Lung (tissue), 11 donors: ENCODE measurements at regions not wholly inside any gene's neighbourhood (a gene's known extent, or its start where the extent isn't known, plus 50 kb on each side); places are given as distances from the start of the nearest gene placed in this dataset.
A peak's percentile ranks its signal among the peaks of the same experiment; 100 is the strongest.

ENCODE experiments used
- ATAC-seq: fragments of 200-7000 bp; cut with Tn5 transposase; one replicate; pipeline ENCODE4 v1.9.1; 2020; ENCODE audit warnings: moderate number of reproducible peaks; ENCODE audit not compliant: insufficient read depth, low FRiP score
- DNase-seq, 3 donors: peaks; one replicate each; pipeline ENCODE4 v3.0.0-alpha.2; 2013 to 2017
- H3K27ac ChIP-seq, 2 donors: one replicate each; pipeline ENCODE4 v1.5.1; 2013; ENCODE audit warnings: mild to moderate bottlenecking in 2 of 2, moderate library complexity in 2 of 2, control low read depth in 1 of 2, inconsistent platforms in 1 of 2, low read depth in 1 of 2, low read length in 1 of 2
- H3K27me3 ChIP-seq, 3 donors: one replicate each; pipeline ENCODE4 v1.5.1; 2013; ENCODE audit warnings: low read length in 2 of 3; ENCODE audit not compliant: control insufficient read depth in 3 of 3, insufficient read depth in 3 of 3
- H3K36me3 ChIP-seq, 4 donors: one replicate each; pipeline ENCODE4 v1.5.1; 2013; ENCODE audit warnings: low read length in 4 of 4, mild to moderate bottlenecking in 1 of 4, moderate library complexity in 1 of 4; ENCODE audit not compliant: control insufficient read depth in 4 of 4, insufficient read depth in 4 of 4
- H3K4me1 ChIP-seq, 5 donors: one replicate each; pipeline ENCODE4 v1.5.1; 2013; ENCODE audit warnings: low read length in 5 of 5, mild to moderate bottlenecking in 2 of 5, moderate library complexity in 1 of 5; ENCODE audit not compliant: control insufficient read depth in 5 of 5, insufficient read depth in 5 of 5
- H3K4me3 ChIP-seq: one replicate; pipeline ENCODE4 v1.5.1; 2013; ENCODE audit warnings: mild to moderate bottlenecking, control low read depth, moderate library complexity
- H3K9ac ChIP-seq, 2 donors: one replicate each; pipeline ENCODE4 v1.5.1; 2013; ENCODE audit warnings: low read length in 2 of 2, control low read depth in 1 of 2; ENCODE audit not compliant: insufficient read depth in 1 of 2
- H3K9me3 ChIP-seq, 4 donors: one replicate each; pipeline ENCODE4 v1.5.1; 2013; ENCODE audit warnings: low read length in 3 of 4, mild to moderate bottlenecking in 1 of 4, moderate library complexity in 1 of 4; ENCODE audit not compliant: control insufficient read depth in 4 of 4, insufficient read depth in 3 of 4
- CTCF ChIP-seq: IDR thresholded peaks from 2 replicates; pipeline ENCODE4 v1.5.1; 2012; ENCODE audit warnings: mild to moderate bottlenecking; ENCODE audit errors: control extremely low read depth, extremely low read depth
- WGBS, 2 donors: extraction: QIAGEN DNeasy Blood & Tissue Kit; methylation state at CpG; one replicate each; pipeline ENCODE4 v1.1.7; 2013; 5-methylcytosine and 5-hydroxymethylcytosine counted together
- donor health status: control.
- donor health status: control.
- donor health status: Bipolar disorder and iron deficiency.
- donor health status: healthy.
- donor health status: DM: yes; HTN: yes; CAD: no.

- Histone ChIP-seq H3K27me3 (no peaks in the 10 kb centered on the region), H3K9ac (no peak overlapping the region), H3K9me3 (peaks cover 0 to 3% (median 0%) of the 10 kb centered on the region in 4 donors), H3K4me1 (peaks cover 0 to 7% (median 0%) of the 10 kb centered on the region in 5 donors), H3K27ac (no peak overlapping the region), H3K36me3 (no peaks in the 10 kb centered on the region), H3K4me3 (no peak overlapping the region)
- ATAC-seq (no peak), DNase-seq (peak in 2 of 3 donors; percentile 8 to 15)
- WGBS, 2 donors, result 67 to 87% methylated on average over 2 of the region's 2 CpGs
- no peak for TF ChIP-seq CTCF
These were observed 64.0 kb upstream of the STK39 start for GRCh38 chr2:168311261-168311910.

- Histone ChIP-seq H3K4me3 (no peak overlapping the region), H3K27ac (no peak overlapping the region), H3K36me3 (no peaks in the 10 kb centered on the region), H3K4me1 (peaks cover 0 to 7% (median 0%) of the 10 kb centered on the region in 5 donors), H3K9me3 (peaks cover 0 to 3% (median 0%) of the 10 kb centered on the region in 4 donors), H3K9ac (no peak overlapping the region), H3K27me3 (no peaks in the 10 kb centered on the region)
- no peak for DNase-seq
- no peak for TF ChIP-seq CTCF
- no peak for ATAC-seq
- WGBS, 2 donors, result 42 to 76% methylated on average over 1 of the region's 1 CpG
These were observed 64.8 kb upstream of the STK39 start for GRCh38 chr2:168312036-168312822.

- H3K4me3 ChIP-seq, result no peak overlapping the region
- H3K4me1 ChIP-seq, result peaks cover 0 to 7% (median 0%) of the 10 kb centered on the region in 5 donors
- peaks cover 0 to 3% (median 0%) of the 10 kb centered on the region in 4 donors for H3K9me3 ChIP-seq
- H3K27me3 ChIP-seq, result no peaks in the 10 kb centered on the region
- 84 to 91% methylated on average over 1 of the region's 1 CpG for WGBS, 2 donors
- ATAC-seq (no peak), DNase-seq (no peak)
- no peak for TF ChIP-seq CTCF
- no peak overlapping the region for H3K27ac ChIP-seq
- no peaks in the 10 kb centered on the region for H3K36me3 ChIP-seq
- H3K9ac ChIP-seq, result no peak overlapping the region
These were observed 66.8 kb upstream of the STK39 start for GRCh38 chr2:168314236-168314635.
